GM12878 (cell line): ENCODE measurements at regions not wholly inside any gene's neighbourhood (a gene's known extent, or its start where the extent isn't known, plus 50 kb on each side); places are given as distances from the start of the nearest gene placed in this dataset.
A peak's percentile ranks its signal among the peaks of the same experiment; 100 is the strongest.

Experiments used
- ATAC-seq: fragments of 200-7000 bp; cut with Tn5 transposase; 3 replicates; pipeline ENCODE4 v1.9.1; 2020; ENCODE audit warnings: mild to moderate bottlenecking, moderate library complexity
- BruUV-seq: library from RNA; stranded (reverse); fragments of 400-500 nt; replicated peaks from 2 replicates; lab custom pipeline; 2021; lab: Mats Ljungman, UMichigan
- CTCF ChIA-PET: fragments of 300-600 bp; sonication (Branson Sonifier 250); formaldehyde crosslinking; extraction: SDS; loops from one replicate; lab custom pipeline; 2021; ENCODE audit warnings: inconsistent platforms; lab: Yijun Ruan, JAX
- POLR2A ChIA-PET: fragments of 350-600 bp; formaldehyde crosslinking; extraction: SDS; loops from one replicate; lab custom pipeline; 2021; ENCODE audit warnings: inconsistent platforms; lab: Charles Lee
- RAD21 ChIA-PET: fragments of 300-600 bp; sonication (Branson Sonifier 250); formaldehyde crosslinking; loops from one replicate; lab custom pipeline; 2023; ENCODE audit warnings: antibody characterized with exemption; ENCODE audit not compliant: unreplicated experiment; lab: Charles Lee
- SMC1A ChIA-PET: fragments of 300-600 bp; sonication (Branson Sonifier 250); formaldehyde crosslinking; loops from one replicate; lab custom pipeline; 2023; ENCODE audit not compliant: unreplicated experiment, uncharacterized antibody; lab: Charles Lee
- DNase-seq: peaks from one replicate; pipeline ENCODE4 v3.0.0-alpha.2; 2011; ENCODE audit warnings: low read depth, low spot score
- FAIRE-seq: peaks from 3 replicates; lab custom pipeline; 2011; peaks lifted over from hg19 to GRCh38; lab: Jason Lieb, UNC
- H2AFZ ChIP-seq: 2 replicates; pipeline ENCODE4 v1.6.0; 2011; ENCODE audit warnings: low read depth, low read length, control low read depth; ENCODE audit not compliant: control insufficient read depth
- H3K27ac ChIP-seq: 2 replicates; pipeline ENCODE4 v1.5.1; 2011; ENCODE audit warnings: control low read depth; ENCODE audit not compliant: control insufficient read depth, insufficient read depth
- H3K27me3 ChIP-seq, 2 experiments: replicated peaks in 1 of 2; 2 replicates each; pipeline versions ENCODE4 v1.6.0 to v1.6.1; 2011; ENCODE audit warnings: low read length in 1 of 2; ENCODE audit not compliant: control insufficient read depth in 2 of 2, insufficient read depth in 2 of 2
- H3K36me3 ChIP-seq, 2 experiments: 2 replicates each; pipeline ENCODE4 v1.5.1; 2011; ENCODE audit warnings: low read length in 1 of 2; ENCODE audit not compliant: control insufficient read depth in 2 of 2, insufficient read depth in 2 of 2
- H3K4me1 ChIP-seq: 2 replicates; pipeline ENCODE4 v1.6.1; 2011; ENCODE audit warnings: mild to moderate bottlenecking, low read length, moderate library complexity, mixed read lengths; ENCODE audit not compliant: control insufficient read depth, insufficient read depth
- H3K4me2 ChIP-seq: 2 replicates; pipeline ENCODE4 v1.6.0; 2011; ENCODE audit warnings: control low read depth; ENCODE audit not compliant: control insufficient read depth, insufficient read depth
- H3K4me3 ChIP-seq: fragments of 200-600 bp; sonication (generic); 2 replicates; pipeline ENCODE4 v1.5.1; 2016
- H3K79me2 ChIP-seq: 2 replicates; pipeline ENCODE4 v1.6.0; 2011; ENCODE audit warnings: low read length; ENCODE audit not compliant: control insufficient read depth, insufficient read depth
- H3K9ac ChIP-seq: 2 replicates; pipeline ENCODE4 v1.8.0; 2011; ENCODE audit warnings: low read length, control low read depth, mixed read lengths; ENCODE audit not compliant: control insufficient read depth, insufficient read depth
- H3K9me3 ChIP-seq: replicated peaks from 3 replicates; pipeline ENCODE4 v1.5.1; 2011; ENCODE audit warnings: mild to moderate bottlenecking, low read length; ENCODE audit not compliant: control insufficient read depth, insufficient read depth
- H4K20me1 ChIP-seq: 2 replicates; pipeline ENCODE4 v1.6.0; 2011; ENCODE audit not compliant: control insufficient read depth, insufficient read depth
- CHD2 ChIP-seq: IDR thresholded peaks from 2 replicates; pipeline ENCODE4 v1.6.1; 2011; ENCODE audit warnings: low read depth, low read length, improper control_type of control experiment, borderline replicate concordance
- CHD4 ChIP-seq: fragments of 200-600 bp; sonication (generic); IDR thresholded peaks from 2 replicates; pipeline ENCODE4 v1.6.1; 2016; ENCODE audit warnings: mild to moderate bottlenecking
- CTCF ChIP-seq, 3 experiments: IDR thresholded peaks in 2 of 3; conservative IDR thresholded peaks in 1 of 3; 2 replicates each; pipeline ENCODE4 v1.5.1; 2011; ENCODE audit warnings: low read depth in 3 of 3, low read length in 3 of 3, mild to moderate bottlenecking in 3 of 3, control low read depth in 2 of 3, moderate library complexity in 2 of 3, inconsistent platforms in 1 of 3, mixed read lengths in 1 of 3; ENCODE audit not compliant: control insufficient read depth in 2 of 3, insufficient read depth in 1 of 3; ENCODE audit errors: extremely low read depth in 1 of 3
- NFYB ChIP-seq: IDR thresholded peaks from 2 replicates; pipeline ENCODE4 v1.6.1; 2011; ENCODE audit warnings: low read depth, mild to moderate bottlenecking, low read length, improper control_type of control experiment, moderate library complexity; ENCODE audit not compliant: insufficient read depth
- POU2F2 ChIP-seq: IDR thresholded peaks from 3 replicates; pipeline ENCODE4 v1.6.1; 2011; ENCODE audit warnings: low read depth, mild to moderate bottlenecking, low read length, borderline replicate concordance
- RAD21 ChIP-seq: IDR thresholded peaks from 2 replicates; pipeline ENCODE4 v1.6.1; 2011; ENCODE audit warnings: mild to moderate bottlenecking, low read depth, low read length, moderate library complexity; ENCODE audit not compliant: insufficient read depth
- SIX5 ChIP-seq: IDR thresholded peaks from 2 replicates; pipeline ENCODE4 v1.6.1; 2011; ENCODE audit warnings: mild to moderate bottlenecking, low read depth, low read length, moderate library complexity; ENCODE audit not compliant: severe bottlenecking
- ZSCAN29 ChIP-seq: fragments of 450-650 bp; IDR thresholded peaks from 2 replicates; pipeline ENCODE4 v1.6.1; 2017; ENCODE audit warnings: mild to moderate bottlenecking, moderate library complexity
- WGBS: methylation state at CpG from one replicate; pipeline ENCODE4 v1.1.6; 2016; ENCODE audit warnings: low lambda C conversion rate; ENCODE audit not compliant: insufficient replicate concordance, insufficient coverage; ENCODE audit errors: missing lambda C conversion rate; 5-methylcytosine and 5-hydroxymethylcytosine counted together
- in situ Hi-C: fragments of 300-500 bp; cut with MboI; formaldehyde crosslinking; loops from 9 replicates; pipeline ENCODE4 v1.14.3; 2018; ENCODE audit warnings: mixed read lengths
- intact Hi-C: fragments of 100-400 bp; cut with micrococcal nuclease; formaldehyde crosslinking; loops from one replicate; pipeline ENCODE4 v1.14.2; 2022; ENCODE audit not compliant: unreplicated experiment

- FAIRE-seq (no peak), ATAC-seq (peak; percentile 43; the same call in 2 of the 3 replicates), DNase-seq (no peak)
- H3K9ac ChIP-seq, result no peak overlapping the region
- H3K4me3 ChIP-seq, result no peak overlapping the region
- H3K27ac ChIP-seq, result no peak overlapping the region
- H2AFZ ChIP-seq, result no peak overlapping the region
- CTCF ChIA-PET, result interaction anchor here (1.2 kb wide), 1 partner anchor 10 kb away, joined by 3 read pairs; no protein-coding TSS in a partner anchor
- no peaks in the 10 kb centered on the region for H3K9me3 ChIP-seq
- POLR2A ChIA-PET, result no interaction called here
- in situ Hi-C loops, result no loop called here
- H3K4me1 ChIP-seq, result no peaks in the 10 kb centered on the region
- no peaks in the 10 kb centered on the region for H4K20me1 ChIP-seq
- H3K4me2 ChIP-seq, result no peak overlapping the region
- intact Hi-C loops, result no loop called here
- TF ChIP-seq NFYB, result no peak
- TF ChIP-seq CHD4, result no peak
- no peak for TF ChIP-seq SIX5
- TF ChIP-seq RAD21, result 0 out of 2 replicates have a peak, but pooled peaks have one; percentile 17
- TF ChIP-seq ZSCAN29, result no peak
- TF ChIP-seq CTCF (IDR thresholded peaks at IDR 0.05 in 2 of 3, conservative IDR thresholded peaks at IDR 0.05 in 1 of 3; ENCODE audit: control insufficient read depth in 2 of 3, extremely low read depth in 1 of 3, insufficient read depth in 1 of 3, low read depth in 3 of 3, low read length in 3 of 3), result peak; percentile 6 to 20 (median 18); a peak in 2 of 6 replicates
- TF ChIP-seq POU2F2, result no peak
- TF ChIP-seq CHD2, result no peak
- H3K36me3 ChIP-seq, result no peaks in the 10 kb centered on the region
- H3K27me3 ChIP-seq, result no peaks in the 10 kb centered on the region
- SMC1A ChIA-PET, result no interaction called here
- RAD21 ChIA-PET, result no interaction called here
- H3K79me2 ChIP-seq, result no peaks in the 10 kb centered on the region
- no TSS peak for BruUV-seq
- 0% methylated on average over 1 of the region's 1 CpG for WGBS
These were observed 248.1 kb upstream of the OPRM1 start for GRCh38 chr6:153790876-153791473.
